NK-92 treated with Interleukin-12 subunit alpha and Interleukin-12 subunit beta, amount 100 ng/mL, for 24 hours (cell line): ENCODE measurements at regions not wholly inside any gene's neighbourhood (a gene's known extent, or its start where the extent isn't known, plus 50 kb on each side); places are given as distances from the start of the nearest gene placed in this dataset.

Source experiments
- DNase-seq: peaks from one replicate; lab custom pipeline; 2025; lab: John Stamatoyannopoulos, UW

DNA sequence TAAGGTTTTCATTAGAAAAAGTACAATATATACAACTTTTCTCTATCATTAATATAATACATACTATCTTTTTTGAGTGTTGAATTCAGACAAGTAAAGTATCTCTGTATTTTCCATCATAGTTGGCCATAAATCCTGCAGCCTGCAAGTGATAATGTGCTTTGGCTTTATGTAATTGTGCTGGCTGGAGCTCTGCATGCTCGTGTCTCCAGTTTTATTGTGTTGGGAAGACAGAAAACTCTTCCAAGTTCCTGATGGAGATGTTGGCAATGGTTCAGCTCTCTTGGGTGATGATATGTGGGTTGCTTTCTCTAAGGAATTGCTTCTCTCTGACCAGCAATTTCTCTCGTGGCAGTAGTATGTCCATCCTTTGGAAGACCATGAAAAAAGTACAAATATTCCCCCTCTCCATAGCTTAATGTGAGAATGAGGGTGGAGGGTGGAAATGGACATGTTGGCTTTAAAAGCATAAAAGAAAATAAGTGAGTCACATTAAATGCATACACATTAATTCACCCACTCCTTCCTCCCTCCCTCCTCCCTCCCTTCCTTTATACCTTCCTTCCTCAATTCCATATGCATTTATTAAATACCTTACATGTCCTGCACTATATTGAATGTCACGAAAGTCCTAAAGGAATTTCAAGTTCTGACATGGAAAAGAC is 344.2 kb downstream of the MTX2 start:
- no peak for DNase-seq

DNA sequence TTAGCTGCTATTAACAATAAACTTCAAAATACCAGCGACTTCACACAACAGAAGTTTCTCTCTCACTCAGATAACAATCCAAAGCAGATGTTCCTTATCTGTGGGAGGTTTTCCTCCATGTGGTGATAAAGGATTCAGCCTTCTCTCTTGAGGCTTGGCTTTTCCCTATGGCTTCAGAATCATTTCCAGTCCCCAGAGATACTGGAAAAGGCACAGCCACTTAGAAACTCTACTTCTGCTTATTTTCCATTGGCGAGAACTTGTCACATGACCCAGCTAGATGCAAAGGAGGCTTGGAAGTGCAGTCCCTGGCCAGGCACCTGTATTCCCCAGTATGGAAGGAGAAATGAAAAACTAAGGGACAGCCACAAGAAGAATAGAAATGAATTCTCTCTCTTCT is 344.8 kb downstream of the MTX2 start:
- no peak for DNase-seq

DNA sequence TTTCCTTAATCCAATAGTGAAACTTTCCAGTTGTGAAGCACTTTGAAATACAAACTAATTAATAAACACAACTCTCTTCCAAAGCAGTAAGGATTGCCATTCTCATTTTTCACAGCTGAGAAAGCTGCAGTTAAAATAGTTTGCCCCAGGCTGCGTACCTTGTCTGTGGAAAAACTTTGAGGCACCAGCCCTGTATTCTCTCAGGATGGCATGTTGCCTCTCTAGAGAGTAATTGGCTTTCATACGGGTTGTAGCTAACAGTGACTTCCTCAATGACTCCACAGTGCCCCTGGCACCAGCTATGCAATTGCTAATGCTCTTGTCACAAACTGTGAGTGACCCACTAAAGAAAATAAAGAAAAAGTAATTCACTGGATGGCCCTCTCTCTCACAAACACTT is 345.7 kb downstream of the MTX2 start:
- no peak for DNase-seq

DNA sequence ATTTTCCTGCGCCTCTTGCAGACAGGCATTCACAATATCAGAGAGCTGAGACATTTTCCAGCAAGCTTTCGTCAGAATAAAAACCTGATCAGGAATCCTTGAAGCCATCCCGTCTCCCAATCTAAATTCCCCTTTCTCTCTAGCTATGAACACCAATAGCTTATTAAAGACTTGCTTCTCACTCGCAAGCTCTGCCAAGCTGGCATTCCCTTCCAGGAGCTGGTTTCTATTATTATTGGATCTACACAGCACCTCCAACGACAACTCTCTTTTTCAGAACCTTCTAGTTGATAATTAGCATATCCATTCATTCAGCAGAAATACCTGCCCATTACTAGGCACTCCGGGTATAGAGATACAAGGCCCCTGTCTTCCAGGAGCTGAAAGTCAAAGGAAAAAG is 350.3 kb downstream of the MTX2 start:
- DNase-seq: no peak

DNA sequence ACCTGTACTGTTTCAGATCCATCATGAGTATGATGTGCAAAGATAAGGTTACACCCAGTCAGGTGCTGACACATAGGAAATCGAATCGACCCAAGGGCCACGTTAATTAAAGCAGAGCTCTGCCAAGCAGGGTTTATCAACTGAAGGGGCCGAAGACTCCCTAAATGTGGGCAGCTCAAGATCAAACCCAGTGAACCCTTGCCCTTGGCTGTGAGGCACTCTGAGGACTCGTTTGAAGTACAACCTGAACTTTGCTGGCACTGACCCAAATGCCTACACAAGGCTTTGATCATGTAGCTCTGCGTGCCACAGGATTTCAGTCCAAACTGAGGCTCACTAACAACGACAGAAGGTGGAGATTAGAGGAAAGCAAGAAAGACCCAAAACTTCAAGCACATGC is 352.1 kb downstream of the MTX2 start:
- no peak for DNase-seq

DNA sequence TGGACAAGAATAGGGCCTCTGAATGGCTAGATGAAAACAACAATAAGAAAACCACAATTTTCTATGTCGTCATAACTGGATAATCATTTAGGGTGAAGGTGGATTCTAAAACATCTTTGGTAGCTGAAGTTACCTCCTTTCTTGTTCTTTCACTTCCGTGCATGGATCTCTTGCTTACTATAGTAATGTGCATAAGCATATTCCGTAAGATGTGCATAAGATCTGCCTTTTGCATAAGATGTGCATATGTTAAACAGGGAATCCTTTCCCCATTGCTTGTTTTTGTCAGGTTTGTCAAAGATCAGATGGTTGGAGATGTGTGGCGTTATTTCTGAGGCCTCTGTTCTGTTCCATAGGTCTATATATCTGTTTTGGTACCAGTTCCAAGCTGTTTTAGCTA is 353.6 kb downstream of the MTX2 start:
- no peak for DNase-seq

DNA sequence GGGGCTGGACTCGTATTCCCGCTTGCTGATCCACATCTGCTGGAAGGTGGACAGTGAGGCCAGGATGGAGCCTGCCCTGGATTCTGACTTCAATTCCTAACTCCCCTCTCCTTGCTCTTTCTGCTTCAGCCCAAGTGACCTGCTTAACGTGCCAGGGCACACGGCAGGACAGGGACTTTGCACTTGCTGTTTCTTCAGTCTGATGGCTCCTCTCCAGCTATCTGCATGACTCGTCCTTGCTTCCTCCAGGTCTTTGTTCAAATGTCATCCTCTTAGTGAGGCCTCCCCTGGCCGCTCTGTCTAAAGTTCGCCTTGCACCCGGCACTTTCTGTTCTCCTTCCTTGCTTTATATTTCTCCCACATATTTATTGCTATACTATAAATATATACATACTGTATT is 357.6 kb downstream of the MTX2 start:
- no peak for DNase-seq

DNA sequence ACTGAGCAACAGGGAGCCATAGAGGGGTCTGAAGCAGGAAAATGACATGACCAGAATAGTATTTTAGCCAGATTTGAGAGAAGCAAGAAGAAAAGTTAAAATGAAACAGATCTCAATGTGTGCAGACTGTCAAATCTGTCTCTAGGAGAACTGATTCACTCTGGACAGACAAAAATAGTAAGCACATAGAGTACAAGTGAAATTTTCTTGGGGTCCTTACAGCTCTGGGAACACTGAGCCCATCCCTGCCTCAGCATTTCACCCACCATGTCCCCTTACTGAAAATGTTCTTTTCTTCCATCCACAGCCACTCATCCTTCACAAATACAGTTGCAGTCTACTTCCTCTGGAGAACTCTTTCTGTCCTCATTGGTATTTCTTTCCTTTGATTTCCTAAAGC is 359.2 kb downstream of the MTX2 start:
- no peak for DNase-seq

DNA sequence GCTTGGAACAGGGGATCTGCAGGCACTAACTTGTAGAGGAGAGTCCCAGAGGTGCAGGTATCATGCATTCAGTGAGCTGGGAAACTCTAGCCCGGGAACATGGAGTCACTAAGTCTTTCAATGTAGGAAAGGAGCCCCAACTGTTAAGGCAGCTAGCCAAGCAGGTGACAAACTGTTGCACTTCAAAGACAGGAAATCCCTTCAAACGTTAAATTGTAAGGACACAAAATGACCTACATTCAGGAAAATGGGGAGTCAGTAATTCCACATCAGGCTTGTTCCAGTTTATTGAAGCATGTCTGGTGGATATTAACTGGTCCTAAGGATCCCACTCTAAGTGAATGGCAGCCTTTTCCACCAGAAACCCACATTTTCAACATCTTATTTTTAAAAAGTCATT is 364.5 kb downstream of the MTX2 start:
- DNase-seq: no peak

DNA sequence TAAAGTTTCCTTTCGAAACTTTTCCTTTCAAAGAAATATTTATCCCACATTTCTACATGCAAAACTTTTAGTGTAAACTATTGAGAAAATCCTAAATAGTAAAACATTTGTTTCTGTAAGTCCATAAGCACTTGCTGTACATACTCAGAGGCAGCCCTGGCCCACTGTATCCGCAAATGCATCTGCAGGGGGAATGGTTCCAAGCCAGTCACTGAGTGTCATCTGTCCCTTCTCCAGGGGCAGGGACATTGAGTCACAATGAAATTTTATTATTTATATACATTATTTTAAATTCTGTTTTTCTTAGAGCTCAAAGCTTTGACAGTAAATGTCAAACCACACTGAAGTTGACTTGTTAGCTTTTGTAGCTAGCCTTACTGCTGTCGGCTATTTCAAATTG is 367.2 kb downstream of the MTX2 start:
- DNase-seq: no peak

DNA sequence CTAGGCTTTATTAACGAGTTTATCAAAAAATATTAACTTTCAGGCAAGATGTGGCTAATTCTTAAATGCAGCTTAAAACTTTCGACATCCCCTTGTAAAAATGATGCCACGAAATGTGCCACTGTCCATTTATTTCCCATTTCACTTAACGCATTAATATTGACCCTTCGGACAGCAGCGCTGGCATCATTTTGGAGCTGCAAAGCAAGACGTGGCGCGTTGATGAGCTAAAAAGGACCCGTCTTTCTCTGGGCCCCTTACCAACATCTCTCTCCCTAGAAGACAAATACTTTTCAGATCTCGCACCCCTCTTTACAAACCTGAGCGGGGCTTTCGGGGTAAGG is 367.9 kb downstream of the MTX2 start:
- DNase-seq: no peak

DNA sequence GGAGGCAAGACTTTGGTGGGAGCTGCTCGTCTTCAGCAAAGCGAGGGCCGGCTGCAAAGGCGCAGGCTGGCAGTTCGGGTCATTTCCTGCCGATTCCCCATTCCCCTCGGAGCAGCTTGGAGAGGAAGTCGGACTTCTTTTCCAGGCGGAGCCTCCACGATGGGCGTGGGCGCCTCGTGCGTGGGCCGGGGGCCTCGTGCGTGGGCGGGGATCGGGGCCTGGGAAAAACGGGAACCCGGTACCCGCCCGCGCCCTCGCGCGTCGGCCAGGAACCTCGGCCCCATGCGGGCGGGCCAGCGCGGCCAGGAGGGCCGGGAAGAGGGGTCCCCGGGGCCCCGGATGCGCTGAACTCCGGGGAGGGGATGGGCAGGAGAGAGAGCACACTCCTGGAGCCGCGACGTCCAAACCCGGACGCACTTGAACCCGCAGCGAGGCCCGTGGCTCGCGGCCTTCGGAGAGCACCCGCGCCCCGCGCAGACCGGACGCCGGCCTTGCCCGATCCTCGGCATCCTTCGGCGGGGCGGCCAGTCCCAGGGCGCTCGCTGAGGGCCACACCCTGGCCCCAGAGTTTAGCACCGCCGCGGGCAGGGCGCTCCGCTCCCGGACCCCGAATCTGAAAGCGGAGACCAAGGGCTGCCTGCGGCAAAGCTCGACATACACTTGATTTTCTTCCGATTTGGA is 368.4 kb downstream of the MTX2 start:
- no peak for DNase-seq

DNA sequence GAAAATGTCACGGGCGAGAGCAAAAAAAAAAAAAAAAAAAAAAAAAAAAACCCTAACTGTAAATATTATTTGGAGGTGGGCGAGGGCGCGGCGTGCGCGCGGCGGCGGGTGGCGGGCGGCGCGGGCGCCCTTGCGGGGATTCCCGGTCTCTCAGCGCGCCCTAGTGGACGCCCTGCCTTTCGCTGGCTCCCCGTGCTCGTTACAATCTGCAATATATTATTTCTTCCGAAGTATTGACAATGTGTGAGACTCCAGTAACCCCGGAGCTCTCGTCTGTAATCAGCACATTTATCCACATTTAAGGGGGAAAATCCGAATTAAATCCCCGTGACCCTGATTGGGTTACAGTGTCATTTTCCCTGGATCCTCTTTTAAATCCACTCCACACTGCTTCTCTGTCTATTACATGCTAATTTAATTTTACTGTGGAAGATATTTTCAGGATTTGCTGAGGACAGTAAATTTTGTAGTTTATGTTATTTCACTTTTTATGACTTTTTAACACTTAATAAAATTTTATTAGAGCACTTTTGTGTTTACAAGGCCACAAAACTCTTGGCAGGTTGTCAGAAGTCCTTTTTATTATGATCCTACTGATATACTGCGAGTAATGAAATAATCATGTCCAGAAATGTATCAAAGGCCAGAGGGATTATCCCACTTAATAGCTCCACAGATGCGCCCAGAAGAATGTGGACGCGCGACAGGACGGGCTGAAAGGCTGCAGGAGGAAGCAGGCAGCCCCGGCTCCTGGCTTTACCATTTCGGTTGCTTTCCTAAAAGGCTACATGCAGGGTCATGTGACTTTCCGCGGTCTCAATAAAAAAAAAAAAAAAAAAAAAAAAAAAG is 369.1 kb downstream of the MTX2 start:
- DNase-seq: no peak

DNA sequence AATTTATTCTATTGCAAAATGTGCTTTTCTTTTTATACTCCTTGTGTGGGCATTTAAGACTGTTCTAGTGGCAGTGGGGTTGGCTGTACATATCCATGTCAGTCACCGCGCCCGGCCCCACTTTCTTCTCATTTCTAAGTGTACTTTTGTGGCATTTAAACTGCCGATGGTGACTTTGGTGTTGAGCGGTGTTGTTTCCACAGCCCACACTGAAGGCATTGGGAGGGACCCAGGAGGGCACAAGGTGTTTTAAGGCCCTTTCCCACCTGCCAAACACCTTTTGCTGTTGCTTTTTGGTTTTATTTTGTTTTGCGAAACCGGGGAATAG is 369.7 kb downstream of the MTX2 start:
- no peak for DNase-seq

DNA sequence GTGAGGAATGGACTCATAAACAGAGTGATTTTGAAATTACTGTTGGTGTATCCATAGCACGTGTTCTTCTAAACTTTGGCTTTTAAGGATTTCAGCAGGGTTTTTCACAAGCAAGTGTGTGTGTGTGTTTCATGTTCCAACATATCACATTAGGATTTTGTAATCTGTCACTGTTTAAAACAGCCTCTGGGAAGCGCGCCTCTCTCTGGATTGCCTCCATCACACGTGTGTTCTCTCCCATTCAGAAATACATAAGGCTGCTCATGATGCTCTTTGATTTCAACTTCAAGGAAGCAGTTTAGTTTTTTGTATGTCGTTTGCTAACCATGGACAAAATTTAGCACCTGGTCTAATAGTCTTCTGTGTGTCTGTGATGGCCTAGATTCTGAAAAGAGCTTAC is 370.4 kb downstream of the MTX2 start:
- no peak for DNase-seq

DNA sequence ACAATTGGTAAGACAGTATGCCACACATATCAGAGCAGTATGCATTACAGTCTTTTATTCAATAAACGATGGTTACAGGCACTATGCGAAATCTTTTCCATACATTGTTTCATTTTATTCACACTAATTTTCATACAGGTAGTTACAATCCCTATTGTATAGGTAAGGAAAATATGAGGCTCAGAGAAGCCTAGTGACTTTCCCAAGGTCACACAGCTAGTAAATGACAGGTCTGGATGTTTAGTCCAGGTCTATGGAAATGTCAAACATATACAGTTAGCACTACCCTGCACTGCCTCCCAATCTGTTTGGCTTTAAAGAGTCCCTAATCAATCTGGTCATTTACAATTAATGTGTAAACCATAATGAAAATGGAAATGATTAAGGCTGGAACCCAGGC is 372.2 kb downstream of the MTX2 start:
- DNase-seq: no peak

DNA sequence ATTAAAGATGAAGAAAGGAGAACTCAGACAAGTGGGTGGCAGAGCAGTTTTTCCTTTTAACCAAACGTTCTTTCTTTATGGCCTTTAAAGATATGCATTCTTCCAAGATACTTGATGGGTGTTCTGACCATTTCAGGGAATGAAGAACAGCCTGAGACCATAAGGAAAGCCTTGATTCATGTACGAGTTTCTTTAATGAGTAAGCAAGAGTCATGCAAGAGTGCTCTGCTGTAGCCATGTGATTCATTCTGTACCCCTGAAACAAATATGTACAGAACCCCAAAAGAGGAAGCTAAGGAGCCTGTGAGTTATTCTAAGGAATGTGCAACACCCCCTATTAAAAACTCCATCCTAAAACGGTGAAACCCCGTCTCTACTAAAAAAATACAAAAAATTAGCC is 372.8 kb downstream of the MTX2 start:
- DNase-seq: no peak

DNA sequence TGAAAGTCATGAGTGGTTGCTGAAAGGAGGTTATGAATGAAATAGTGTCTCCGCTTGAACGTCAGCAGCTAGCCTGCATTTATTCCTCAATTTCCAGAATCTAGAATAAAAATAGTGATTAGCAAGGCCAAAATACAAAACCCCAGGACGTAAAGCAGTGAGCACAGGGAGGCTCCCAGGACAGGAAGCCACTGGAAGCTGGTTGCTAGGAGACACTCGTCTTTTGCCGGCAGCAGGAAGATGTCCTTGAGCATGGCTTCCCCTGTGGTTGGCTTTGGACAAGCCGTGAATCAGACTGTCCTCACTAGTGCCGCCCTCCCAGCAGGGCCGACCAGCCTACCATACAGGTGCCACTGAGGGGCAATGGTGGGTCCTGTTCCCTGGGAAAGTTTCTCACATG is 374.4 kb downstream of the MTX2 start:
- DNase-seq: no peak

DNA sequence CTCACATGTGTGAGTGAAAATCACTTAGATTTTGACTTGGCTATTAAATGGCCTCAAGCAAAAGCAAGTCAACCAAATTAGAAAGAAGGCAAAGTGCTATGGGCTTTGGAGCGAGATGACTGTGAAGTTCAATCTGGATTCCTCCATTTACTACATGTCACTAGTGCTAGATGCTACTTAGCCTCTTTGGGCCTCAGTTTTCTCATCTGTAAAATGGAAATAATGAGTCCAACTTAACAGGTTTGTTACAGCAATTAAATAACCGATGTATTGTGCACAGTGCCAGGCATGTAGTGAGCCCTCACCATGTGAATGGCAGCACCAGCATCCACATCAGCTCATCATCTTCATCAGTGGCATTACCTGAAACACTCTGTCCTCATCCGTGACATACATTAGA is 376.3 kb downstream of the MTX2 start:
- DNase-seq: no peak

DNA sequence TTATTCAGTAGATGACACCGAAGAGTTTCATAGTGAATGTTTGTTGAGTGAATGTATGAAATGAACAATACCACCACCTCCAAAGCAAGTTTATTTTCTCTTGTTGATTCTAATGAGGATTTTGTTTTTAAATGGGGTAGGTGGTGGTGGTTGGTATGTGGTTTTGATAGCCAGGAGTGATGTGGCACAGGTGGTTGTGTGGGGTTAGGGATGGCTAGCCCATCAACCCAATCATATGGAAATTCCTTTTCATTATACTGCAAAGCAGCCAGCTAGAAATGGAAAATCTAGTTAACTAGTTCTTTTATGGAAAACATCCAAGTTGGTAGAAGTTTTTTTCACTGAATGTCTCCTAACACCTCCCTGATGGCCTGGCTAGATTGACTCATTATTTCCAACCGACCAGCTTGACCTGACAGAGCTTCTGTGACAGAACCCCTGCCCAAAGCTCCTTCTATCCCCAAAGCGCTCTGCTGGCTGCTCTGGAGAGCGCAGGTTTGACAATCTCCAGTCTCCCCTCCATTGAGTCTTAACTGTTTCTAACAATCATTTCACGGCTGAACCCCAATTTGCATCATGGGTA is 376.9 kb downstream of the MTX2 start:
- DNase-seq: no peak

DNA sequence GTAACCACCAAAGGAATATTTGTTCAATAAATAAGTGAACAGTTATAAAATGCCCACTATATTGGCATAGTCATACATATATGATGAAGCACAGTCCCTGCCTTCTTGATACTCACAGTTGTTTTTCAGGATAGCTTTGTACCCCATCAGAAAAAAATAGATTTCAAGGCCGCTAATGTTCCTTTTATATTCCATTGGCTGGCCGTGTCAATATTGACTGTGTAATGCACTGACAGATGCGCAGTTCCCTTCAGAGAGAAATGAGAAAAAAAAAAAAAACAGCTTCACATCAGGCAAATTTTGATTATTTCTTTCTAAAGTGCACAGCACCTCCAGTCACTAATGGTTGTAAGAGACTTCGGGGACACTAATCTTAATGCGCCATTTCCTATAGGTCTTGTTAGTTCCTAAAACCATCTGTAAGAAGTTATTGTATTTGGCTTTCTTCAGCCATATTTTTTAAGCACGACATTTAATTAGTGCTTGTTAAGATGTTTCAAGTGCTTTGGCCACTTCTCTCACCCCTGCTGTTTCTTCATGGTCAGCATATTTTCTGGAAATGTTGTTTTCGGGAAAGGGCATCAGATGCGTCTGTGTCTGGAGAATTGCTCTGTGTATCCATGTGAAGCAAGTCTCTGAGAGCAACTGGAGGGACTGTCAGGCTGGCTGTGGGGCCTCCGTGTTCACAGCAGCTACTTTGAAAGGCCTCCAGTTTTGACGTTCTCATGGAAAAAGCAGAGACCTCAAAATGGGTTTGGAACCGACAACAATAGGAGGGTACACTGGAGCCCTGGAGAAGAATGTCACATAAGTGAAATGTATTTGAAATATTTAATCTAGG is 378.3 kb downstream of the MTX2 start:
- DNase-seq: no peak

DNA sequence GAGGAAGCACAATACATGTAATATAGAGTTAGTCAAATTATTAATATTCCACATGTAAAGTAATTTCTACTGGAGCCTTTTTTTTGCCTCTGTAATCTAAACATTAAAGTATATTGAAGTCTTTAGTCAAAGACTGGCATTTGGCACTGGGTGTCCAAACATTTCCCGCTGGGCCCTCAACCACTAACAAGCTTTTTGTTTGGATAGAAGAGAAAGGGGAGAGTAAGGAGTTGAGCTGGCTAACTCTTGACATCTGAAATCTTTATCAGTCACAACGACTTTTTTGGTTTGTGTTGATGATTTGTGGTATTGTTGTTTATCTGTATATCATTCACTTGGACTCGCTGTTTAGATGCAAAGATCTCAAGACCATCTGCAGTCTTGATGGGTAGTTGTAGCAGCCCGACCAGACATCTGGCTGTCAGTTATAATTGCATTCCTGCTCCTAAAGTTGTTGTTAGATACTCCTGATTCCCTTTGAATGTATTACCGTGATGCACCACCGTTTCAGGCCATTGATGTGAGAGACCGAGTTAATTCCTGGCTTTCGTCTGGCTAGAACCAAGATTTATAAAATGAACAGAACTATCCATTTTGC is 379.6 kb downstream of the MTX2 start:
- no peak for DNase-seq
